Esophagus muscularis mucosa (tissue), 4 donors: ENCODE measurements at regions not wholly inside any gene's neighbourhood (a gene's known extent, or its start where the extent isn't known, plus 50 kb on each side); places are given as distances from the start of the nearest gene placed in this dataset.

Source experiments
- CTCF ChIP-seq, 3 experiments: fragments of 200-600 bp in 2 of 3; fragments of 450-650 bp in 1 of 3; sonication (generic) in 2 of 3; IDR thresholded peaks; one replicate each; pipeline ENCODE4 v1.5.1; 2017 to 2019; ENCODE audit warnings: antibody characterized with exemption in 3 of 3, mild to moderate bottlenecking in 2 of 3, moderate library complexity in 1 of 3
- EP300 ChIP-seq: sonication (generic); formaldehyde crosslinking; IDR thresholded peaks from one replicate; pipeline ENCODE4 v1.6.1; 2017; ENCODE audit warnings: antibody characterized with exemption
- POLR2AphosphoS5 ChIP-seq, 2 donors: sonication (generic); formaldehyde crosslinking; IDR thresholded peaks; one replicate each; pipeline ENCODE4 v1.6.1; 2017; ENCODE audit warnings: antibody characterized with exemption in 2 of 2

DNA sequence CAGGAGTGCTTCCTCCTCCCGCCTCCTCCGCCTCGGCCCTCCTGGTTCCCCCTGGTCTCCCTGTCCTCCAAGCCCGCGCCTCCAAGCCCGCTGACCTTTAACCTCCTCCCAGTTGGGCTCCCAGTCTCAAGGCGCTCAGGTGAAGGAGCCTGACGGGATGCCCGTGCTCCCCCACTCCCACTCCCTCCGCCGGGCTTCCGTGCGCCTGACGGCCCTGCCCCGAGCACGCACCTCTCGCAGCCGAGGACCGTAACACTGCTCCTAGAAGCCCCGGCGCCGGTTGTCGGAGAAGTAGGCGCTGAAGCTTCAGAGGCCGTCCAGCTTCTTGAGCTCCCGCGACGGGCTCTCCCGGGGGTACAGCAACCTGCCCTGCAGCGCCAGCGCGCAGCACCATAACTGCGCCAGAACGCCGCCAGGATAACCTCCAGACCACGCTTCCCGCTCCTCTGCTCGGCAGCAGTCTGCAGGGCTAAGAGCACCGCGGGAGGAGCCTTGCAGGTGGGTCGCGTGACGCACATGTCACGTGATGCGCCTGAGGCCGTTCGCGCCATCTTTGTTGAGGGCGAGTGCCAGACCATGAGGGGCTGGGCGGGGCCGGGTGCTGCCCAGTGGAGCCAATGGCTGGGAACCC lies 71.0 kb upstream of the ZNF479 start:
- TF ChIP-seq CTCF (IDR thresholded peaks at IDR 0.05) (no peak), POLR2AphosphoS5 (IDR thresholded peaks at IDR 0.05) (no peak), EP300 (no peak)
